HepG2 (cell line): ENCODE measurements at regions not wholly inside any gene's neighbourhood (a gene's known extent, or its start where the extent isn't known, plus 50 kb on each side); places are given as distances from the start of the nearest gene placed in this dataset.

Experiments used
- ATAC-seq: fragments of 200-7000 bp; cut with Tn5 transposase; 3 replicates; pipeline ENCODE4 v1.9.1; 2020; ENCODE audit warnings: mild to moderate bottlenecking, moderate library complexity
- BruUV-seq: library from RNA; stranded (reverse); fragments of 400-500 nt; replicated peaks from 2 replicates; lab custom pipeline; 2021; lab: Mats Ljungman, UMichigan
- CTCF ChIA-PET: fragments of 300-600 bp; formaldehyde crosslinking; extraction: SDS; loops from one replicate; lab custom pipeline; 2021; ENCODE audit warnings: low total read pairs, inconsistent platforms, low intra/inter-chr PET ratio; lab: Yijun Ruan, JAX
- POLR2A ChIA-PET: fragments of 350-600 bp; sonication (Branson Sonifier 250); formaldehyde crosslinking; loops from one replicate; lab custom pipeline; 2020; ENCODE audit warnings: antibody characterized with exemption, inconsistent platforms; lab: Yijun Ruan, JAX
- DNase-seq: peaks from one replicate; pipeline ENCODE4 v3.0.0-alpha.2; 2015; ENCODE audit warnings: low spot score
- FAIRE-seq: peaks from 3 replicates; lab custom pipeline; 2011; peaks lifted over from hg19 to GRCh38; lab: Jason Lieb, UNC
- H2AFZ ChIP-seq: one replicate; pipeline ENCODE4 v1.6.1; 2011; ENCODE audit warnings: low read length, inconsistent platforms
- H3K27ac ChIP-seq: fragments of 300-600 bp; 3 replicates; pipeline ENCODE4 v1.8.0; 2011; ENCODE audit warnings: mixed run types, mild to moderate bottlenecking, mixed read lengths, low read length, inconsistent platforms; ENCODE audit not compliant: insufficient read depth; ENCODE audit errors: extremely low read length
- H3K27me3 ChIP-seq, 2 experiments: fragments of 200-600 bp in 1 of 2; 2 replicates in 1 of 2; 3 replicates in 1 of 2; pipeline versions ENCODE4 v1.6.0 to v1.8.0; 2011; ENCODE audit warnings: low read length in 2 of 2, mild to moderate bottlenecking in 2 of 2, moderate library complexity in 2 of 2, inconsistent platforms in 1 of 2; ENCODE audit not compliant: insufficient read depth in 2 of 2, control insufficient read depth in 1 of 2
- H3K36me3 ChIP-seq, 2 experiments: fragments of 200-600 bp in 1 of 2; replicated peaks in 1 of 2; 2 replicates in 1 of 2; 3 replicates in 1 of 2; pipeline versions ENCODE4 v1.5.1 to v1.8.0; 2011; ENCODE audit warnings: low read length in 2 of 2, inconsistent platforms in 1 of 2; ENCODE audit not compliant: insufficient read depth in 2 of 2, control insufficient read depth in 1 of 2
- H3K4me1 ChIP-seq: 2 replicates; pipeline ENCODE4 v1.5.1; 2012; ENCODE audit warnings: low read length, inconsistent platforms; ENCODE audit not compliant: insufficient read depth
- H3K4me2 ChIP-seq: 2 replicates; pipeline ENCODE4 v1.6.0; 2011; ENCODE audit warnings: low read depth, low read length, inconsistent platforms
- H3K4me3 ChIP-seq, 3 experiments: fragments of 200-600 bp in 1 of 3; sonication (generic), shearing (Covaris generic) in 1 of 3; replicated peaks in 1 of 3; 2 replicates each; pipeline ENCODE4 v1.5.1; 2011 to 2016; ENCODE audit warnings: low read length in 3 of 3, inconsistent platforms in 2 of 3, low read depth in 2 of 3, mild to moderate bottlenecking in 2 of 3, control low read depth in 1 of 3, mixed read lengths in 1 of 3; ENCODE audit not compliant: insufficient read depth in 1 of 3
- H3K79me2 ChIP-seq: one replicate; pipeline ENCODE4 v1.6.1; 2011; ENCODE audit warnings: low read length, inconsistent platforms; ENCODE audit not compliant: insufficient read depth
- H3K9ac ChIP-seq: 2 replicates; pipeline ENCODE4 v1.6.0; 2011; ENCODE audit warnings: mild to moderate bottlenecking, low read depth, low read length, inconsistent platforms; ENCODE audit not compliant: insufficient read depth
- H3K9me3 ChIP-seq: 2 replicates; pipeline ENCODE4 v1.5.1; 2012; ENCODE audit warnings: mild to moderate bottlenecking, low read length
- H4K20me1 ChIP-seq: 2 replicates; pipeline ENCODE4 v1.6.0; 2011; ENCODE audit warnings: inconsistent platforms, mild to moderate bottlenecking, low read length, moderate library complexity; ENCODE audit not compliant: insufficient read depth
- ADNP ChIP-seq: sonication (generic); formaldehyde crosslinking; IDR thresholded peaks from 2 replicates; pipeline ENCODE4 v1.4.0; 2020; ENCODE audit warnings: missing genetic modification reagents
- FOSL2 ChIP-seq: sonication (generic); formaldehyde crosslinking; IDR thresholded peaks from 2 replicates; pipeline ENCODE4 v1.4.0; 2020; ENCODE audit warnings: missing genetic modification reagents
- JARID2 ChIP-seq: sonication (generic); formaldehyde crosslinking; IDR thresholded peaks from 2 replicates; pipeline ENCODE4 v1.8.1; 2023; ENCODE audit warnings: missing genetic modification reagents, inconsistent platforms; ENCODE audit not compliant: insufficient replicate concordance
- MTF1 ChIP-seq: sonication (generic); formaldehyde crosslinking; IDR thresholded peaks from 2 replicates; pipeline ENCODE4 v1.5.0; 2020; ENCODE audit warnings: missing genetic modification reagents
- PHF20 ChIP-seq: sonication (generic); formaldehyde crosslinking; IDR thresholded peaks from 2 replicates; pipeline ENCODE4 v1.5.0; 2020; ENCODE audit warnings: mild to moderate bottlenecking, missing genetic modification reagents
- RBAK ChIP-seq: sonication (generic); formaldehyde crosslinking; IDR thresholded peaks from 2 replicates; pipeline ENCODE4 v1.5.1; 2020; ENCODE audit warnings: mild to moderate bottlenecking, missing genetic modification reagents
- REXO4 ChIP-seq: sonication (generic); formaldehyde crosslinking; IDR thresholded peaks from 2 replicates; pipeline ENCODE4 v1.8.0; 2022; ENCODE audit warnings: missing genetic modification reagents, mild to moderate bottlenecking, borderline replicate concordance
- TEAD2 ChIP-seq: sonication (generic); formaldehyde crosslinking; IDR thresholded peaks from 2 replicates; pipeline ENCODE4 v1.9.0; 2021; ENCODE audit warnings: missing genetic modification reagents
- ZNF20 ChIP-seq: sonication (generic); formaldehyde crosslinking; IDR thresholded peaks from 2 replicates; pipeline ENCODE4 v1.4.0; 2020; ENCODE audit warnings: mild to moderate bottlenecking, moderate library complexity, missing genetic modification reagents
- ZNF563 ChIP-seq: sonication (generic); formaldehyde crosslinking; IDR thresholded peaks from 2 replicates; pipeline ENCODE4 v1.8.0; 2022; ENCODE audit warnings: mild to moderate bottlenecking, moderate library complexity, missing genetic modification reagents
- ZNF777 ChIP-seq: sonication (generic); formaldehyde crosslinking; IDR thresholded peaks from 2 replicates; pipeline ENCODE4 v1.4.0; 2020; ENCODE audit warnings: missing genetic modification reagents
- WGBS: methylation state at CpG from one replicate; pipeline ENCODE4 v1.1.6; 2017; ENCODE audit warnings: low lambda C conversion rate; 5-methylcytosine and 5-hydroxymethylcytosine counted together
- in situ Hi-C: cut with HindIII; loops from 2 replicates; pipeline ENCODE4 v1.10.0; 2017; ENCODE audit warnings: low pct_unique_long_range_greater_than_20kb; ENCODE audit not compliant: extremely low pct_ligation_motif_present
- intact Hi-C: fragments of 100-400 bp; cut with micrococcal nuclease; formaldehyde crosslinking; loops from one replicate; pipeline ENCODE4 v1.10.0; 2022; ENCODE audit not compliant: unreplicated experiment
- TF ChIP-seq, protein P1 (sequence below): sonication (generic); formaldehyde crosslinking; IDR thresholded peaks from 2 replicates; pipeline ENCODE4 v1.5.0; 2020; ENCODE audit warnings: mild to moderate bottlenecking, missing genetic modification reagents
- TF ChIP-seq, protein P2 (sequence below): sonication (generic); formaldehyde crosslinking; IDR thresholded peaks from 2 replicates; pipeline ENCODE4 v1.5.0; 2020; ENCODE audit warnings: mild to moderate bottlenecking, missing genetic modification reagents
- TF ChIP-seq, protein P3 (sequence below): IDR thresholded peaks from 2 replicates; pipeline ENCODE4 v1.6.1; 2018; ENCODE audit warnings: missing genetic modification reagents
- TF ChIP-seq, protein P4 (sequence below): sonication (generic); formaldehyde crosslinking; IDR thresholded peaks from 2 replicates; pipeline ENCODE4 v1.4.0; 2020; ENCODE audit warnings: mild to moderate bottlenecking, missing genetic modification reagents

DNA sequence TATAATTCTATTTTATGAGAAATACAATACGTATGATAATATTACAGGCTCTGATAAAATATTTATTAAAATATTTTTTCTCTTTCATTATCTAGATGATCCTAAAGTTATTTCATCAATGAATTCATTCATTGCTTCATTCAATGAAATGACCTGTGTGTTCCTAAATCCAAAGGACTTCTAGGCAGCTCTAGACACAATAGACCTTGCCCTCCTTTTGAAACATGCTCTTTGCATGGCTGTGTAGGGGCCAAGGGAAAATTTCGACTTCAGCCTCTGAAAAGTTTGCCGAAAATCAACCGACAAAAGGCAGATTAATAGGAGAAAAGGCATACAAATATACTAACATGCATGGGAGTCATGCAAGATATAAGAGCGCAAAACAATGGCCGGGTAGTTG, 402.0 kb downstream of the ELAVL2 start:
- 0 out of 2 replicates have a peak, but pooled peaks cover 4% of the 10 kb centered on the region for H3K9me3 ChIP-seq
- CTCF ChIA-PET = no interaction called here
- H3K4me1 ChIP-seq = no peaks in the 10 kb centered on the region
- H3K4me2 ChIP-seq = no peak overlapping the region
- no TSS peak for BruUV-seq
- POLR2A ChIA-PET = no interaction called here
- no peak overlapping the region for H3K9ac ChIP-seq
- intact Hi-C loops = no loop called here
- no peak overlapping the region for H3K4me3 ChIP-seq
- no peak for FAIRE-seq
- DNase-seq = no peak
- H2AFZ ChIP-seq = no peak overlapping the region
- H3K79me2 ChIP-seq = no peaks in the 10 kb centered on the region
- no peaks in the 10 kb centered on the region for H3K36me3 ChIP-seq
- ATAC-seq = no peak
- H3K27me3 ChIP-seq = no peaks in the 10 kb centered on the region
- H3K27ac ChIP-seq = no peak overlapping the region
- in situ Hi-C loops = no loop called here
- WGBS = 57% methylated on average over 6 of the region's 6 CpGs
- no peaks in the 10 kb centered on the region for H4K20me1 ChIP-seq
- no peak for TF ChIP-seq REXO4 (CRISPR knock-in tag)
- no peak for TF ChIP-seq ADNP (CRISPR knock-in tag)
- TF ChIP-seq, protein P1, sequence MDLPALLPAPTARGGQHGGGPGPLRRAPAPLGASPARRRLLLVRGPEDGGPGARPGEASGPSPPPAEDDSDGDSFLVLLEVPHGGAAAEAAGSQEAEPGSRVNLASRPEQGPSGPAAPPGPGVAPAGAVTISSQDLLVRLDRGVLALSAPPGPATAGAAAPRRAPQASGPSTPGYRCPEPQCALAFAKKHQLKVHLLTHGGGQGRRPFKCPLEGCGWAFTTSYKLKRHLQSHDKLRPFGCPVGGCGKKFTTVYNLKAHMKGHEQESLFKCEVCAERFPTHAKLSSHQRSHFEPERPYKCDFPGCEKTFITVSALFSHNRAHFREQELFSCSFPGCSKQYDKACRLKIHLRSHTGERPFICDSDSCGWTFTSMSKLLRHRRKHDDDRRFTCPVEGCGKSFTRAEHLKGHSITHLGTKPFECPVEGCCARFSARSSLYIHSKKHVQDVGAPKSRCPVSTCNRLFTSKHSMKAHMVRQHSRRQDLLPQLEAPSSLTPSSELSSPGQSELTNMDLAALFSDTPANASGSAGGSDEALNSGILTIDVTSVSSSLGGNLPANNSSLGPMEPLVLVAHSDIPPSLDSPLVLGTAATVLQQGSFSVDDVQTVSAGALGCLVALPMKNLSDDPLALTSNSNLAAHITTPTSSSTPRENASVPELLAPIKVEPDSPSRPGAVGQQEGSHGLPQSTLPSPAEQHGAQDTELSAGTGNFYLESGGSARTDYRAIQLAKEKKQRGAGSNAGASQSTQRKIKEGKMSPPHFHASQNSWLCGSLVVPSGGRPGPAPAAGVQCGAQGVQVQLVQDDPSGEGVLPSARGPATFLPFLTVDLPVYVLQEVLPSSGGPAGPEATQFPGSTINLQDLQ (CRISPR knock-in tag) = no peak
- TF ChIP-seq TEAD2 (CRISPR knock-in tag) = no peak
- TF ChIP-seq, protein P2, sequence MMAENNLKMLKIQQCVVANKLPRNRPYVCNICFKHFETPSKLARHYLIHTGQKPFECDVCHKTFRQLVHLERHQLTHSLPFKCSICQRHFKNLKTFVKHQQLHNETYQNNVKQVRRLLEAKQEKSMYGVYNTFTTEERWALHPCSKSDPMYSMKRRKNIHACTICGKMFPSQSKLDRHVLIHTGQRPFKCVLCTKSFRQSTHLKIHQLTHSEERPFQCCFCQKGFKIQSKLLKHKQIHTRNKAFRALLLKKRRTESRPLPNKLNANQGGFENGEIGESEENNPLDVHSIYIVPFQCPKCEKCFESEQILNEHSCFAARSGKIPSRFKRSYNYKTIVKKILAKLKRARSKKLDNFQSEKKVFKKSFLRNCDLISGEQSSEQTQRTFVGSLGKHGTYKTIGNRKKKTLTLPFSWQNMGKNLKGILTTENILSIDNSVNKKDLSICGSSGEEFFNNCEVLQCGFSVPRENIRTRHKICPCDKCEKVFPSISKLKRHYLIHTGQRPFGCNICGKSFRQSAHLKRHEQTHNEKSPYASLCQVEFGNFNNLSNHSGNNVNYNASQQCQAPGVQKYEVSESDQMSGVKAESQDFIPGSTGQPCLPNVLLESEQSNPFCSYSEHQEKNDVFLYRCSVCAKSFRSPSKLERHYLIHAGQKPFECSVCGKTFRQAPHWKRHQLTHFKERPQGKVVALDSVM (CRISPR knock-in tag) = no peak
- no peak for TF ChIP-seq FOSL2 (CRISPR knock-in tag)
- TF ChIP-seq RBAK (CRISPR knock-in tag) = no peak
- no peak for TF ChIP-seq PHF20 (CRISPR knock-in tag)
- TF ChIP-seq ZNF777 = no peak
- TF ChIP-seq MTF1 (CRISPR knock-in tag) = no peak
- TF ChIP-seq, protein P3, sequence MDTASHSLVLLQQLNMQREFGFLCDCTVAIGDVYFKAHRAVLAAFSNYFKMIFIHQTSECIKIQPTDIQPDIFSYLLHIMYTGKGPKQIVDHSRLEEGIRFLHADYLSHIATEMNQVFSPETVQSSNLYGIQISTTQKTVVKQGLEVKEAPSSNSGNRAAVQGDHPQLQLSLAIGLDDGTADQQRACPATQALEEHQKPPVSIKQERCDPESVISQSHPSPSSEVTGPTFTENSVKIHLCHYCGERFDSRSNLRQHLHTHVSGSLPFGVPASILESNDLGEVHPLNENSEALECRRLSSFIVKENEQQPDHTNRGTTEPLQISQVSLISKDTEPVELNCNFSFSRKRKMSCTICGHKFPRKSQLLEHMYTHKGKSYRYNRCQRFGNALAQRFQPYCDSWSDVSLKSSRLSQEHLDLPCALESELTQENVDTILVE (CRISPR knock-in tag) = no peak
- no peak for TF ChIP-seq JARID2 (CRISPR knock-in tag)
- TF ChIP-seq ZNF563 (CRISPR knock-in tag) = no peak
- TF ChIP-seq ZNF20 (CRISPR knock-in tag) = no peak
- TF ChIP-seq, protein P4, sequence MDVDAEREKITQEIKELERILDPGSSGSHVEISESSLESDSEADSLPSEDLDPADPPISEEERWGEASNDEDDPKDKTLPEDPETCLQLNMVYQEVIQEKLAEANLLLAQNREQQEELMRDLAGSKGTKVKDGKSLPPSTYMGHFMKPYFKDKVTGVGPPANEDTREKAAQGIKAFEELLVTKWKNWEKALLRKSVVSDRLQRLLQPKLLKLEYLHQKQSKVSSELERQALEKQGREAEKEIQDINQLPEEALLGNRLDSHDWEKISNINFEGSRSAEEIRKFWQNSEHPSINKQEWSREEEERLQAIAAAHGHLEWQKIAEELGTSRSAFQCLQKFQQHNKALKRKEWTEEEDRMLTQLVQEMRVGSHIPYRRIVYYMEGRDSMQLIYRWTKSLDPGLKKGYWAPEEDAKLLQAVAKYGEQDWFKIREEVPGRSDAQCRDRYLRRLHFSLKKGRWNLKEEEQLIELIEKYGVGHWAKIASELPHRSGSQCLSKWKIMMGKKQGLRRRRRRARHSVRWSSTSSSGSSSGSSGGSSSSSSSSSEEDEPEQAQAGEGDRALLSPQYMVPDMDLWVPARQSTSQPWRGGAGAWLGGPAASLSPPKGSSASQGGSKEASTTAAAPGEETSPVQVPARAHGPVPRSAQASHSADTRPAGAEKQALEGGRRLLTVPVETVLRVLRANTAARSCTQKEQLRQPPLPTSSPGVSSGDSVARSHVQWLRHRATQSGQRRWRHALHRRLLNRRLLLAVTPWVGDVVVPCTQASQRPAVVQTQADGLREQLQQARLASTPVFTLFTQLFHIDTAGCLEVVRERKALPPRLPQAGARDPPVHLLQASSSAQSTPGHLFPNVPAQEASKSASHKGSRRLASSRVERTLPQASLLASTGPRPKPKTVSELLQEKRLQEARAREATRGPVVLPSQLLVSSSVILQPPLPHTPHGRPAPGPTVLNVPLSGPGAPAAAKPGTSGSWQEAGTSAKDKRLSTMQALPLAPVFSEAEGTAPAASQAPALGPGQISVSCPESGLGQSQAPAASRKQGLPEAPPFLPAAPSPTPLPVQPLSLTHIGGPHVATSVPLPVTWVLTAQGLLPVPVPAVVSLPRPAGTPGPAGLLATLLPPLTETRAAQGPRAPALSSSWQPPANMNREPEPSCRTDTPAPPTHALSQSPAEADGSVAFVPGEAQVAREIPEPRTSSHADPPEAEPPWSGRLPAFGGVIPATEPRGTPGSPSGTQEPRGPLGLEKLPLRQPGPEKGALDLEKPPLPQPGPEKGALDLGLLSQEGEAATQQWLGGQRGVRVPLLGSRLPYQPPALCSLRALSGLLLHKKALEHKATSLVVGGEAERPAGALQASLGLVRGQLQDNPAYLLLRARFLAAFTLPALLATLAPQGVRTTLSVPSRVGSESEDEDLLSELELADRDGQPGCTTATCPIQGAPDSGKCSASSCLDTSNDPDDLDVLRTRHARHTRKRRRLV = no peak
